Activated CD8-positive, alpha-beta memory T cell treated with anti-CD3 and anti-CD28 coated beads, Interleukin-2, amount 10 ng/mL, durations not matched to agents 7 days and 5 days (primary cell): ENCODE measurements at regions not wholly inside any gene's neighbourhood (a gene's known extent, or its start where the extent isn't known, plus 50 kb on each side); places are given as distances from the start of the nearest gene placed in this dataset.

Experiments
- ATAC-seq: fragments of 150-1000 bp; cut with Tn5 transposase; one replicate; pipeline ENCODE4 v1.10.0; 2021; ENCODE audit warnings: moderate library complexity
- CTCF ChIA-PET: fragments of 350-600 bp; sonication (Branson Sonifier 250); formaldehyde crosslinking; loops from one replicate; lab custom pipeline; 2021; ENCODE audit warnings: antibody characterized with exemption; lab: Charles Lee
- DNase-seq: peaks from one replicate; pipeline ENCODE4 v3.0.0-alpha.2; 2020
- H3K27ac Mint-ChIP-seq: one replicate; pipeline ENCODE4 v1.8.0; 2021; ENCODE audit warnings: mild to moderate bottlenecking, mixed read lengths
- H3K27me3 Mint-ChIP-seq: one replicate; pipeline ENCODE4 v1.8.0; 2021; ENCODE audit warnings: mixed read lengths
- H3K36me3 Mint-ChIP-seq: one replicate; pipeline ENCODE4 v1.8.0; 2021; ENCODE audit warnings: mild to moderate bottlenecking, mixed read lengths
- H3K4me1 Mint-ChIP-seq: one replicate; pipeline ENCODE4 v1.8.0; 2021; ENCODE audit warnings: mixed read lengths
- H3K4me3 Mint-ChIP-seq: one replicate; pipeline ENCODE4 v1.8.0; 2021; ENCODE audit warnings: mild to moderate bottlenecking, moderate library complexity, mixed read lengths
- H3K9me3 Mint-ChIP-seq: one replicate; pipeline ENCODE4 v1.8.0; 2022; ENCODE audit warnings: low read depth, mixed read lengths

DNA sequence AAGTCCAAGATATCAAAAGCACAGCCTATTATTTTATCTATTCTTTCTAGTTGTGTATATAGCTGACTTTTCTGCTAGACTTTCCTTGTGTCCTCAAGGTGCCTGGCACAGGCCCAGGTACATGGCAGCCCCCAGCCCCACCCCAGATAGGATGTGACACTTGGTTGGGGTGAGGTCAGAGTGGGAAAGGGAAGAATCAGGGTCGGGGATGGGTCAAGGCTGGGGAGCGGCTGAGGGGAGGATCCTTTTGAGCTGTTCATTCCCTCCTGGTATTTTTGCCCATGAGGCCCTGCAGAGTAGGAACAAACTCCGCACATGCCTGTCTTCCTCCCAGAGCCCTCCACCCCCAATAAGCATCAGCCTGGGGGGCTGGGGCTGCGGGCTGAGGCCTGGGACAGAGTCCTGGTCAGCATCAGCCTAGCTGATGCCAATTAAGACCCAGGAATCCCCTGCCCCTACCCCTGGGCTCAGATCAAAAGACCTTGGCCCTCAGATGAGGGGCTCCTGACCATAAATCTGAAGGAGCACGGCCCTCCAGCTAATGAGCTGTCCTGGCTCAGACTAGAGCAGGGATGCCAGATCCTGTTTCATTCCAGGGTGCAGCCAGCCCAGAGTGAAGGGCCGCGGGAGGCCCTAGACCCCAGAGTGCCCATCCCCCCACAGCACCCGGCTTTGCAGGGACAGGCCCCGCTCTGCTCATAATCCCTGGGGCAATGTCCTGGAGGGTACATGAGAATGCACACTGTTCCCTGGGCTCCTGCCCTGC is 85.3 kb downstream of the SDC1 start:
- Mint-ChIP-seq H3K27me3 (peaks cover 5% of the 10 kb centered on the region), H3K4me3 (no peak overlapping the region), H3K36me3 (no peaks in the 10 kb centered on the region), H3K9me3 (no peaks in the 10 kb centered on the region), H3K4me1 (no peaks in the 10 kb centered on the region), H3K27ac (no peak overlapping the region)
- ATAC-seq (no peak), DNase-seq (no peak)
- CTCF ChIA-PET, result no interaction called here

DNA sequence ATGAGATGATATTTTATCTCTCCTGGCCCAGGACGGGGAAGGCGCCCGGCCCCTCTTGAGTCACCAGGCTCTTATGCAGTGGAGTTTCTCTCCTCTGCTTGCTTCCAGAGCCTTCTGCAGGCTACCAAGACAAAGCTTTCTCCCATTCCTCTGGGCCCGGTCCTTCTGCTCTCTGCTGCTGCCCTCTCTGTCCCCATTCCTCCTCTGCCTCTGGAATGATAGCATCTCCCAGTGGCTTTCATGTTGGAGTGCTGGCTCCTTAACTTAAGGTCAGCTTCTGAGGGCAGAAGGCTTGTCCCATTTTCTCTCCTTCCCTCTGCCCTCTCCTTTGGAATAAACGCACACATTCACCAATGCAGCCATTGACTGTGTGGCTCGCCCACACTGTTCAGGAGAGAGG is 86.2 kb downstream of the SDC1 start:
- H3K27ac Mint-ChIP-seq, result no peak overlapping the region
- H3K4me3 Mint-ChIP-seq, result no peak overlapping the region
- CTCF ChIA-PET, result no interaction called here
- DNase-seq (no peak), ATAC-seq (no peak)
- H3K36me3 Mint-ChIP-seq, result no peaks in the 10 kb centered on the region
- peaks cover 7% of the 10 kb centered on the region for H3K27me3 Mint-ChIP-seq
- H3K9me3 Mint-ChIP-seq, result no peaks in the 10 kb centered on the region
- no peaks in the 10 kb centered on the region for H3K4me1 Mint-ChIP-seq

DNA sequence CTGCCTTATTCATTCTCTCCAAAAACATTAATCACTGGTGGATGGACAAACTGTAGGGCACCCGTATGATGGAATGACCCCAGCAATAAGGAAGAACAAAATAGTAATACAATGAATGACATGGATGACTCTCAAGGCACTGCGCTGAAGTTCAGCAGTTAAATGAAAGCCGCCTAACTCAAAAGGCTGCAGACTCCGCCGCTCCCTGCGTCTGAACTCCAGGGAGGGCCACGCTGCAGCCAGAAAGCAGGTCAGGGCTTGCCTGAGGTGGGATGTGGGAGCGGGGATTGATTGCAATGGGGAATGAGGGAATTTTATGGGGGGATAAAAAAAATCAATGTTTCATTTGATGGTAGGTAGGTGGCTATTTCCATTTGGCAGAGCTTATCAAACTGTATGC is 86.5 kb upstream of the LAPTM4A start:
- Mint-ChIP-seq H3K36me3 (no peaks in the 10 kb centered on the region), H3K4me1 (no peaks in the 10 kb centered on the region), H3K27me3 (peaks cover 8% of the 10 kb centered on the region), H3K9me3 (no peaks in the 10 kb centered on the region), H3K4me3 (no peak overlapping the region), H3K27ac (no peak overlapping the region)
- CTCF ChIA-PET, result no interaction called here
- ATAC-seq (no peak), DNase-seq (no peak)

DNA sequence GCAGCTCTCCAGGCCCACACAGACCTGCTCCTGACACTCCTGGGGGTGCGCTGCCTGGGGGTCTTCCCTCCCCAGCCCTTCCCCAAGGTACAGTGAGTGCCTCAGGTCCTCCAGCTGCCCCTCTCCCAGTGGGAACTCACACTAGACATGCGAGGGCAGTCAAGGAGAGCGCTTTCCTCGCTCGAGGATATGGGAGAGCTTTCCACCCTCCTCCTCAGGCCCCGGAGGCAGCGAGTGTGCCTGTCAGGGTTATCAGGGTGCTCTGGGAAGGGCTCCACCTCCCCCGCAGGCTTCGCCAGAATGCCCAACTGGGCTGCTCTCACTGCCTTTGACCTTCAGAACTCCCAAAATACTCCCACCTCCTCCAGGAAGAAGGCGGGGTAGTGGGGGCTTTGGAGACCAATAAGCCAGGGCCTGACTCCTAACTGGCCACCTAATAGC is 85.7 kb upstream of the LAPTM4A start:
- CTCF ChIA-PET, result interaction anchor here (2.1 kb wide), 1 partner anchor 89 kb away, joined by 14 read pairs; the partner anchor contains the start of gene SDC1
- no peak for DNase-seq
- H3K4me1 Mint-ChIP-seq, result no peaks in the 10 kb centered on the region
- H3K27ac Mint-ChIP-seq, result no peak overlapping the region
- no peak overlapping the region for H3K4me3 Mint-ChIP-seq
- peaks cover 13% of the 10 kb centered on the region for H3K27me3 Mint-ChIP-seq
- no peaks in the 10 kb centered on the region for H3K9me3 Mint-ChIP-seq
- ATAC-seq, result no peak
- H3K36me3 Mint-ChIP-seq, result no peaks in the 10 kb centered on the region

DNA sequence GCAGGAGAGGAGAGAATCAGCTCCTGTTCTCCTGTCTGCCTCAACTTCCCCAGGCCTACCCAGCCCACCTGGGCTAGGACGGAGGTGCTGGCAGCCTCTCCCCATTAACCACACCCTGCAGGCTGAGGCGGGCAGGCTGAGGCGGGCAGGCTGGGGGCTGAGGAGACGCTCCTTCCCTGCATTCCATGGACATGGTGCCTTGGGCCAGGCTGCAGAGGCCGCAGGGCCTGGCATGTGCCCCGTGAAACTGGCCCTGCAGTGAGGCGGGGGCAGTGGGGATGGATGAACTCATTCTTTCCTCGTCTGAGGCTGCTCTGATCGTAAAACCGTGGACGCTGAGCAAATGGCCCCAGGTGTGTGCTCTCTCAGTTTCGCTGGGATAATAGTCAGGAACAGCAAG is 84.7 kb upstream of the LAPTM4A start:
- CTCF ChIA-PET, result interaction anchor here (0.8 to 2.1 kb wide), 4 partner anchors 37 to 242 kb away, joined by 3 to 14 read pairs (median 3); partner anchors contain the start of gene SDC1
- H3K27ac Mint-ChIP-seq, result no peak overlapping the region
- ATAC-seq, result no peak

DNA sequence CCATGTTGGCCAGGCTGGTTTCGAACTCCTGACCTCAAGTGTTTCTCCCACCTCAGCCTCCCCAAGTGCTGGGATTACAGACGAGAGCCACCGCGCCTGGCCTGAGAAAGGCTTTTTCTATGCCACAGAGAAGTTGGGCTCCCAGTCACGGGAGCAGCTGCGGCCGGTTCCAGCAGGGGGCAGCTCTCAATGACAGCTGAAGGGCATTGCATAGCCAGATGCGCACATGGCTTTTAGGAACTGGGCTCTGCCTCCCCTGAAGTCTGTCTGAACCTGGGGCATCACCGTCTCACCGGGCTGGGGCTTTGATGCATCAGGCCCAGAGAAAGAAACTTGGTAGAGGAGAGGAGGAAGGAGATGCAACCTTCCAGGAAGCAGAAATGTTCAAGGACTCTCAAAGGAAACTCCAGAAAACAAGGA is 84.2 kb upstream of the LAPTM4A start:
- ATAC-seq (no peak), DNase-seq (peak; percentile 61)
- H3K4me3 Mint-ChIP-seq, result no peak overlapping the region
- CTCF ChIA-PET, result interaction anchor here (0.8 to 2.1 kb wide), 5 partner anchors 9 to 243 kb away, joined by 3 to 14 read pairs (median 3); partner anchors contain the start of gene SDC1
- H3K27me3 Mint-ChIP-seq, result peaks cover 17% of the 10 kb centered on the region
- H3K36me3 Mint-ChIP-seq, result no peaks in the 10 kb centered on the region
- H3K4me1 Mint-ChIP-seq, result no peaks in the 10 kb centered on the region
- no peaks in the 10 kb centered on the region for H3K9me3 Mint-ChIP-seq
- H3K27ac Mint-ChIP-seq, result no peak overlapping the region

More for the DNA sequence above, 84.7 kb upstream of the LAPTM4A start:
- no peak for DNase-seq
- Mint-ChIP-seq H3K27me3 (peaks cover 17% of the 10 kb centered on the region), H3K36me3 (no peaks in the 10 kb centered on the region), H3K4me1 (no peaks in the 10 kb centered on the region), H3K9me3 (no peaks in the 10 kb centered on the region), H3K4me3 (no peak overlapping the region)

DNA sequence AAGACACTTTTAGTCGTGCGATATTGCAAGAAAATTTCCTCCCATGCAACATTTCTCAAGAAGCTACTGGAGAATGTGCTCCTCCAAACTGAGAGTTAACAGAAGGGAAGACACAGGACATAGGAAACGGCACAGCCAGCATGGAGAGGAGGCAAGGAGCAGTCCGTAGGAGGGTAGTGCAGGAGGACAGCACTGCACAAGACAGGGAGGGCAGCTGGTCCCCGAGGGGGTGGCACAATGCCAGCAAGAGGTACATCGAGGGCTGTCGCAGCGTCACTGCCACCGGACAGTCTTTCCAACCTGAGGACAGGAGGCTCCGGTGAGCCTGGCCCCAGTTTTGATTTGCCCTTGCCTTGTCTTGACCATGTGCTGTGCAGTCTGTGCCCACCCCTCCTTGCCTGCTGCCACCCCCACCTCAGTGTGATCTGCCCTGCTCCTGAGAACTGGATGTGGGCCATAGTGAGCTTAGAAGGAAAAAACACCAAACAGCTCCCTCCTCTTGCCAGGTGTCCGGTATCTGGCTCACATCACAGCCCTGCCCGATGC is 81.6 kb upstream of the LAPTM4A start:
- Mint-ChIP-seq H3K27me3 (peaks cover 17% of the 10 kb centered on the region), H3K36me3 (no peaks in the 10 kb centered on the region), H3K4me3 (no peak overlapping the region), H3K27ac (no peak overlapping the region), H3K4me1 (no peaks in the 10 kb centered on the region), H3K9me3 (no peaks in the 10 kb centered on the region)
- CTCF ChIA-PET, result no interaction called here
- no peak for ATAC-seq
- no peak for DNase-seq

DNA sequence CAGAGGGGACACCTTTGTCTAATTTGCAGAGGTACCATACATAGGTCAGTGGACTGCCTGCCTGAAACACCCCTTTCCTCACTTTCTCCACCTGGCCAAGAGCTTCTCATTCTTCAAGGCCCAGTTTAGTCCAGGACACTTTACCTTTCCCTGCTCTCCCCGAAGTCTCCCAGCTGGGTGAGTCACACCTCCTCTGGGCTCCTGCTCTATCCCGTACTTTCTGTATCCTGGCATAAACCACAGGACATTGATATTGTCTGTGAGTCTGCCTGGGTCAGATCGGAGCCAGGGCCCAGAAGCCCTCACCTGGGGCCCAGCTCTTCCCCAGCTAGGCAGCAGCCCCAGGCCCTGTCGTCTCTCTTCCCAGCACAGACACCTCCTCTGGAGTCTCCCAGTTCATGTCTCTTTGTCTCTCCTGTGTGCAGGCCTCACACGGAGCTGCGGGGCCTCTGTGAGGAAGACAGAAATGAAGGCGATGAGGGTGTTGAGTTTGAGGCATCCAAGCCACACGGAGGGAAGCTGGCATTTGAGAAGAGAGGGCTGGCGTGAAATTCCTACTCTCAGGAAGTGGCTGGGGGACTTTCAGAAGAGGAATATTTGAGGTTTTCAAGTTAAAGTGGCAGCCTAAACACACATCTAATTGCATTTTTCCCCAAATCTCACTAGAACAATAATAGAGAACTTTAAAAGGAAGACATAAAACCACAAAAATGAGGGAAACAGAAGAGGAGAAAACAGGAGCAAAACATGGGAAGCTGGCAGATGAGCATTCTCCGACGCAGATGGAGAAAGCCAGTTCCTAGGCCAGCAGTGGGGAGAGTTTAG is 79.6 kb upstream of the LAPTM4A start:
- H3K36me3 Mint-ChIP-seq, result no peaks in the 10 kb centered on the region
- H3K27me3 Mint-ChIP-seq, result peaks cover 20% of the 10 kb centered on the region
- no peak overlapping the region for H3K27ac Mint-ChIP-seq
- CTCF ChIA-PET, result interaction anchor here (1.0 kb wide), 1 partner anchor 108 kb away, joined by 3 read pairs; no protein-coding TSS in a partner anchor
- no peaks in the 10 kb centered on the region for H3K9me3 Mint-ChIP-seq
- ATAC-seq, result no peak
- H3K4me3 Mint-ChIP-seq, result no peak overlapping the region
- no peaks in the 10 kb centered on the region for H3K4me1 Mint-ChIP-seq
- no peak for DNase-seq

DNA sequence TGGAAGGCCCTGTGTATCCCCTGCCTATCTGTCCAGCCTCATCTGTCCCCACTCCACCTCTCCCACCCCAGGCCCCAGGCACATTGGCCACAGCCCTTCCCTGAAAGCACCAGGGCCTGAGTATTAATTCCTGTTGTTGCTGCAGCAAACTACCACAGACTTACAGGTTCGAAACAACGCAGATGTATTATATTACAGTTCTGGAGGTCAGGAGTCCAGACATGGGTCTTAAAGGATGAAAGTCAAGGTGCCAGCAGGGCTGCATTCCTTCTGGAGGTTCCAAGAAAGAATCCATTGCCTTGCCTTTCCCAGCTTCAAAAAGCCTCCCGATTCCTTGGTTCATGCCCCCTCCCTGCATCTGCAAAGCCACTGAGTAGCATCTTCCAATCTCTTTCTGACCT is 78.7 kb upstream of the LAPTM4A start:
- H3K4me1 Mint-ChIP-seq, result no peaks in the 10 kb centered on the region

DNA sequence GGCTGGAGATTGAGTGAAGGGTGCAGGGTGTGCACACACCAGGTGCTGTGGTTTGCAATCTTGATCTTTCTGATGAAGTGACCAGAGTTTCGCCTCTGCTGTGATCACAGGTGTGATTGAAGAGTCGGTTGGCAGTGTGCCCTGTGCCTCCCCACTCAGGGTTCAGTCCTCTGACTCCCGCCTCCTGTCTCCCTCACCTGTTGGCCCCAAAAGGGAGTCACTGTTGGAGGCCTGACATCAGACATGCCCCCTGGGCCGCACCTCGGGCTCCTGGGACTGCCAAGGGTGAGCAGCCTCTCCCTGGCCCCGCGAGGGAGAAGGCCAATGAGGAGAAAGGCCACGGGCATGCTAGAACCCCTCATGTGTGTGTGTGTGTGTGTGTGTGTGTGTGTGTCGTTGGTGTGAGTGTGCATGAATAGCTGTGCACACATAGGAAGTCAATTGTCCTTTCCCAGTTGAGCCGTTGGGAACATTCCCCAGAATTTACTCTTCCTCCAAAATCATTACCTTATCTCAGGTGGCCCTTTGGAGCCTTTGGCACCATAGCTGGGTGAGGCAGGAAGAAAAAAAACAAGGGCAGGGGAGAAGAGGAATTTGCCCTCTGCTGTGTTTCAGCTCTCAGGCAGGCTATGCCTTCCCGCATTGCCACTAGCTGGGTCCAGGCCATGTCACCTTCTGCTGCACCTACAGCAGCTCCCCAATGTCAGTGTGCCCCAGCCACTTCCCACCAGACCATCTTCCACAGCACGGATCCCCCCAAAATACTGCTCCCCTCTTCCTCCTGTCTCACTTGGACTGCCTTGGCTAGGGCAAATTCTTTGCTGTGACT is 78.1 kb upstream of the LAPTM4A start:
- no peaks in the 10 kb centered on the region for H3K36me3 Mint-ChIP-seq
- DNase-seq, result no peak
- CTCF ChIA-PET, result no interaction called here
- no peaks in the 10 kb centered on the region for H3K9me3 Mint-ChIP-seq
- no peak for ATAC-seq
- no peaks in the 10 kb centered on the region for H3K4me1 Mint-ChIP-seq
- no peak overlapping the region for H3K4me3 Mint-ChIP-seq
- H3K27me3 Mint-ChIP-seq, result peaks cover 15% of the 10 kb centered on the region
- no peak overlapping the region for H3K27ac Mint-ChIP-seq

More for the DNA sequence above, 78.7 kb upstream of the LAPTM4A start:
- DNase-seq, result no peak
- H3K27ac Mint-ChIP-seq, result no peak overlapping the region
- H3K4me3 Mint-ChIP-seq, result no peak overlapping the region
- H3K27me3 Mint-ChIP-seq, result peaks cover 17% of the 10 kb centered on the region
- CTCF ChIA-PET, result no interaction called here
- no peaks in the 10 kb centered on the region for H3K36me3 Mint-ChIP-seq
- H3K9me3 Mint-ChIP-seq, result no peaks in the 10 kb centered on the region
- ATAC-seq, result no peak

DNA sequence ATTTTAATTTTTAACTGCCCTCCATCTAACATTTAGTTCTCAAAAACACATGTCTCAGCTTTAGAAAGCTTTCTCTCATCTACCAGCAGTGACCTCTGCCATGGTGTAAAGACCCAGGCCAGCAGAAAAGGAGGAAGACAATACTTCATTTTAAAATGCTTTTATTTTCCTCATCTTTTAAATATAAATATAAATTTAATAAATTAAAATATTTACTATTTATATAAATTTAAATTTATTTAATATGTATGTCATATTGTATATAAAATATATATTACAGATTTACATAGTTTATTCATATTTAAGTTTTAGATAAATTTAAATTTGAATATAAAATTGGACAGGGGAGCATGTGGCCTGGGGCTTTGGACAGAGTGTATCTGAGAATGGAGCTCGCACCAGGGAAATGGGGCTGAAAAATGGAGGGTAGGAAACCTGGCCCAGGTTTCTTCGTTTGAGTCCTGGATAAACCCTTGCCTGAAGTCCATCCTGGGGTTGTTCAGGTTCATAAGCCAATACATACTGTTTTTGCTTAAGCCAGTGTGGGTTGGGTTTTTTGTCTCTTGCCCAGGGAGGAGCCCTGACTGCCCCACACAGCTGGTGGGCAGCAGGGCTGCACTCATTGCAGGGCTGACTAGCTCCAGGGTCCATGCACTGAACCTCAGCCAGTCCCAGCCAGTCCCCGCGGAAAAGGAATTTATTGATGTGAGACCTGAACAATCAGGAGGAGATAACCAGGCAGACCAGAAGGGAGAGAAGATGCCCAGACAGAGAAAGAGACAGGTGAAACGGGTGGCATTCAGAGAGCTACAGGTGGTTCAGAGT is 77.3 kb upstream of the LAPTM4A start:
- no peak overlapping the region for H3K27ac Mint-ChIP-seq
- DNase-seq, result no peak
- H3K4me1 Mint-ChIP-seq, result no peaks in the 10 kb centered on the region
- H3K27me3 Mint-ChIP-seq, result peaks cover 13% of the 10 kb centered on the region
- no peaks in the 10 kb centered on the region for H3K9me3 Mint-ChIP-seq
- H3K36me3 Mint-ChIP-seq, result no peaks in the 10 kb centered on the region
- no peak for ATAC-seq
- H3K4me3 Mint-ChIP-seq, result no peak overlapping the region
- CTCF ChIA-PET, result no interaction called here

DNA sequence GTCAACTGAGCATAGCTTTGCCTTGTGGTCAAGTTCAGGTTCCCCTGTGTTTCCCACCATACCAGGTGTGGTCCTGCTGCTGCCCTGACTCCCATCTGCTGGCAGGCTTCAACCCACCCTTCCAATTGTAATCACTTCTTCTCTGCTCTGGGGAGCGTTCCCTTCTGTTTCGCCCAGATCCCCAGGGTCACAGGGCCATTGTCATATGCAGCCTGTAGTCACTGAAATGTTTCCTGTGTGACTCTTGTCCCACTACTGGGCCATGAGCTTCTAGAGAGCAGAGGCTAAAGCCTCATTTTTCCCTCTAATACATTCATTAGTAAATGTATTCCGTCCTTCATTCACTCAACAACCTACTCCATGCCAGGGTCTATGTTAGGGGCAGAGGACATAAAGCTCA is 75.0 kb upstream of the LAPTM4A start:
- peaks cover 14% of the 10 kb centered on the region for H3K27me3 Mint-ChIP-seq
- CTCF ChIA-PET, result interaction anchor here (0.6 to 1.0 kb wide), 2 partner anchors 9 to 166 kb away, joined by 3 read pairs; no protein-coding TSS in a partner anchor
- H3K27ac Mint-ChIP-seq, result no peak overlapping the region
- no peaks in the 10 kb centered on the region for H3K4me1 Mint-ChIP-seq
- no peaks in the 10 kb centered on the region for H3K36me3 Mint-ChIP-seq
- no peak for DNase-seq
- no peak for ATAC-seq
- no peaks in the 10 kb centered on the region for H3K9me3 Mint-ChIP-seq
- no peak overlapping the region for H3K4me3 Mint-ChIP-seq
